ENCODE measurements at regions not wholly inside any gene's neighbourhood (a gene's known extent, or its start where the extent isn't known, plus 50 kb on each side); places are given as distances from the start of the nearest gene placed in this dataset.

DNA sequence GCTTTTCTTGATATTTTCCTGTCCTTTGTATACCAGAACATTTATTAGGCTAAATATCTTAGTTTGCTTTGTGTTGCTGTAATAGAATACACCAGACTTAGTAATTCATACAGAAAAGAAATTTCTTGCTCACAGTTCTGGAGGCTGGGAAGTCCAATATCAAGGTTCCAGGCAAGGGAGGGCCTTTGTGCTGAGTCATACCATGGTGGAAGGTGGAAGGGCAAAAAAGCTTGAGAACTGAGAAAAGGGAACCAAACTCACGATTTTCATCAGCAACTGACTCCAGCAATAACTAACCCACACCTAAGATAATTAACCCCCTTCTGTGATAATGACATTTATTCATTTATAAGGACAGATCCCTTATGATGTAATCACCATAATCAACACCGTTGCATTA lies 496.9 kb upstream of the SUCLG2 start:
- TF ChIP-seq CTCF (IDR thresholded peaks at IDR 0.05; ENCODE audit: low read depth, low read length), result no peak
- no peak overlapping the region for H3K4me3 ChIP-seq (ENCODE audit: low read depth, low read length)

- no peak overlapping the region for H3K4me3 ChIP-seq (ENCODE audit: low read depth, low read length)
- TF ChIP-seq CTCF (IDR thresholded peaks at IDR 0.05; ENCODE audit: low read depth, low read length), result no peak
Measured at GRCh38 chr3:68148447-68148846, 494.0 kb upstream of the SUCLG2 start.

DNA sequence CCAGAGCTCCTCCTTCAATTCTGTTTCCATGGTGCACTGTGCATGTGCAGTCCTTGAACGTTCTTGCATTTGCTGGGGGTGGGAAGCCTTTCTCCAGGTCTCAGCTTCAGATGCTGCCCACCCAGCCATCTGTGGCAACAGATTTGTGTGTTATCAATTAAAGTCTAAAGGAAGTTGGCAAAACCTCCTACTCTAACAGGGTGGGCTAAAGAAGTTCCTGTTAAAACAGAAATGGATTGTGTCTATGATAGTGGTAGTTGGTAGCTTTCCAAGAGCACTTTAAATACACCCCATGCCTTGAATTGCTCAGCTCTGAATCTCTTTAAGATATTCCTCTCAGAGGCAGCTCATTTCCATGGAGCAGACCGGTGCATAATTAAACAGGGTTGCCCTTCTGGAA lies 488.0 kb upstream of the SUCLG2 start:
- no peak for TF ChIP-seq CTCF (IDR thresholded peaks at IDR 0.05; ENCODE audit: low read depth, low read length)

DNA sequence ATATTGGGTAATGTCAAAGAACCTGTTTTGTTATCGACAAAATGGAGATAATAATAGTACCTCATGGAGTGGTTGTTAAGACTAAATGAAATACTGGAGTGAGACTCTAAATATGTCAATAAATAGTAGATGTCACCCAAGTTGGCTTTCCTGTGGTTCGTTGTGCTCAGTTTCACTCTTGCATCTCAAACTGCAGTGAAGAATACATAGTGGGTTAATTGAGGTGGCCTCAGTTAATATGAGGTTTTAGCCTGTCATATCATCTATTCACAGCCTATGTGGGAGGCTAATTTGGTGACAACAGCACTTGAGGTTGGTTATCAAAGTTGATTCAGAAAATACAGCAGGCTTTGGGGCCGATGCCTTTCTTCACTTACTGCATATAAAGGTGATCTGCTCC lies 485.5 kb upstream of the SUCLG2 start:
- TF ChIP-seq CTCF (IDR thresholded peaks at IDR 0.05; ENCODE audit: low read depth, low read length), result no peak
- H3K4me3 ChIP-seq (ENCODE audit: low read depth, low read length), result no peak overlapping the region

More for the DNA sequence above, 488.0 kb upstream of the SUCLG2 start:
- no peak overlapping the region for H3K4me3 ChIP-seq (ENCODE audit: low read depth, low read length)

DNA sequence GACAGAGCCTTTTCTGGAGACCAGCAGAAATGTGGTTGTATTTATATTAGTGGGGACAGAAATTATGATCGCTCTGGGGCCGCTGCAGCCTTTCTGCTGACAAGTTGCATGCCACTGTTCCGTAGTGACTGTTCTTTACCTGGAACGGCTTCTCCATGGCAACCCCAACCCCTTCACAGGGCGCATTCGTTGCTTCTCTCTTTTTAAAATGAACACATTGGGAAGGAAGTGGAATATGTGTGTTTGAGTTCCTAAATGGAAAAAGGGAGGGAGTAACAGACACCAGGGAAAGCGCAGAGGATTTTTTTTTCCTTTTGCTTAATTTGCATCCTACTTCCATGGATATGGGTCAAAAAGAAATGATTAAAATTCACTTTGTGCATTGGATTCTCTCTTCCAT lies 482.0 kb upstream of the SUCLG2 start:
- no peak for TF ChIP-seq CTCF (IDR thresholded peaks at IDR 0.05; ENCODE audit: low read depth, low read length)
- no peak overlapping the region for H3K4me3 ChIP-seq (ENCODE audit: low read depth, low read length)

DNA sequence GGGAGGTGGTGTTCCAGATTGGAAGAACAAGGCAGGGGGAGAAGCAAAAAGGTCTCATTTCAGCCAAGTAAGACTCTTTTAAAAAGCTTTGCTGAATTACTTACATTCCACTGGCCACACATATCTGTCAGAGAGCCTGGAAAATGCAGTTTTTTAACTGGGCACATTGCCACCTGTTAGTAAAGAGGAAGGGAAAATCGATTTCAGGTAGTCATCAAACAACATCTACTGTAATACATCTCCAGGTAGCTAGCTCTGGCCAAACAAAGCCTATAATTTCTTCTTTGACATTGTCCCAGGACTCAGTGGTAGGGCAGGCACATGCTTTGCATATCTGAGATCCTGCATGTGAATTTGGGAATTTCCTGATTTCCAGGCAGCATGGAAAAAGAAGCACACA lies 480.7 kb upstream of the SUCLG2 start:
- no peak for TF ChIP-seq CTCF (IDR thresholded peaks at IDR 0.05; ENCODE audit: low read depth, low read length)

DNA sequence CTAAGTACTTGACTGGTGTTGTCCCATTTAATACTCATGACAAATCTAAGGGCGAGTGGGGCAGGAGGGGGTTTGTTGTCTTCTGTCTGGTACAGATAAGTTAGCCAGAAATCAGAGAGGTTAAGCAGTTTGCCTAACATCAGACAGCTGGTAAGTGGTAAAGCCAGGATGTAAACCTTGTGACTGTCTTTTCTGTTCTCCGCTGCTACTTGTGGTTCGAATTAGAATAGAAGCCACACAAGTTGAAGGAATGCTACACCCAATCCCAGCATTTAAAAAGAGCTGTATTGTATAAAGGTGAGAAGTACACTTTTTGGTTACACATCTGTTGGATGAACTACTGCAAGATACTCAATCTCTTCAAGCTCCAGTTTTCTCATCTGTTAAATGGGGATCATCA lies 474.7 kb upstream of the SUCLG2 start:
- TF ChIP-seq CTCF (IDR thresholded peaks at IDR 0.05; ENCODE audit: low read depth, low read length), result no peak
- no peak overlapping the region for H3K4me3 ChIP-seq (ENCODE audit: low read depth, low read length)

More for the DNA sequence above, 480.7 kb upstream of the SUCLG2 start:
- no peak overlapping the region for H3K4me3 ChIP-seq (ENCODE audit: low read depth, low read length)
